A673 (cell line): ENCODE measurements at regions not wholly inside any gene's neighbourhood (a gene's known extent, or its start where the extent isn't known, plus 50 kb on each side); places are given as distances from the start of the nearest gene placed in this dataset.

Experiments
- EZH2 ChIP-seq: fragments of 200-600 bp; sonication (generic); IDR thresholded peaks from 2 replicates; pipeline ENCODE4 v1.6.1; 2017; ENCODE audit warnings: borderline replicate concordance, low read depth, mild to moderate bottlenecking, mixed read lengths, antibody characterized with exemption, low read length; ENCODE audit not compliant: poor library complexity, severe bottlenecking
- TF ChIP-seq, protein P1 (sequence below): fragments of 300-800, 200-600 bp; sonication (generic); conservative IDR thresholded peaks from 2 replicates; pipeline ENCODE4 v1.5.1; 2017; ENCODE audit warnings: low read depth, mild to moderate bottlenecking, antibody characterized with exemption, low read length, moderate library complexity, mixed read lengths

DNA sequence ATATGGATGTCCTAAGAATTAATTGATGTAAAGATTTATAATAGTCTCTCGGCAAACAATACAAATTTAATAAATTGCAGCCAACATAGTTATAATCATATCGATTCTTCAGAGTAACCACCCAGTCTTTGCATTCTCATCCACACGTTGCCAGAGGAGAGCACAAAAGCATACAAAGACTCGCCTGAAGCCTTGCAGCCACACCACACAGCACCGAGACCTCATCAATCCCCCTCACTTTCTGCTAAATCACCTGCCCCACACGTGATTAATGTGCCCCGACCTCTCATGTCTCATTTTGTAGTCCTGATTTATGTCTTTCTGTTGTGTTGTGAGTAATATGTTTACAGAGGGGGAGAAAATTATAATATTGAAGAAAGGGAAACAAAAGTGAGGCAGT, 510.4 kb downstream of the TRIML1 start:
- TF ChIP-seq, protein P1, sequence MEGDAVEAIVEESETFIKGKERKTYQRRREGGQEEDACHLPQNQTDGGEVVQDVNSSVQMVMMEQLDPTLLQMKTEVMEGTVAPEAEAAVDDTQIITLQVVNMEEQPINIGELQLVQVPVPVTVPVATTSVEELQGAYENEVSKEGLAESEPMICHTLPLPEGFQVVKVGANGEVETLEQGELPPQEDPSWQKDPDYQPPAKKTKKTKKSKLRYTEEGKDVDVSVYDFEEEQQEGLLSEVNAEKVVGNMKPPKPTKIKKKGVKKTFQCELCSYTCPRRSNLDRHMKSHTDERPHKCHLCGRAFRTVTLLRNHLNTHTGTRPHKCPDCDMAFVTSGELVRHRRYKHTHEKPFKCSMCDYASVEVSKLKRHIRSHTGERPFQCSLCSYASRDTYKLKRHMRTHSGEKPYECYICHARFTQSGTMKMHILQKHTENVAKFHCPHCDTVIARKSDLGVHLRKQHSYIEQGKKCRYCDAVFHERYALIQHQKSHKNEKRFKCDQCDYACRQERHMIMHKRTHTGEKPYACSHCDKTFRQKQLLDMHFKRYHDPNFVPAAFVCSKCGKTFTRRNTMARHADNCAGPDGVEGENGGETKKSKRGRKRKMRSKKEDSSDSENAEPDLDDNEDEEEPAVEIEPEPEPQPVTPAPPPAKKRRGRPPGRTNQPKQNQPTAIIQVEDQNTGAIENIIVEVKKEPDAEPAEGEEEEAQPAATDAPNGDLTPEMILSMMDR: no peak
- TF ChIP-seq EZH2: no peak
